Upper lobe of left lung (tissue), 4 donors: ENCODE measurements at regions not wholly inside any gene's neighbourhood (a gene's known extent, or its start where the extent isn't known, plus 50 kb on each side); places are given as distances from the start of the nearest gene placed in this dataset.
"Not testable (repeated sequence)": the region's sequence is repeated elsewhere in the genome, so short reads cannot be mapped to it uniquely, and the experiment has no call there.

ENCODE experiments used
- POLR2A ChIP-seq, 4 donors: fragments of 450-650 bp; IDR thresholded peaks; one replicate each; pipeline ENCODE4 v1.5.1; 2016 to 2017; ENCODE audit warnings: antibody characterized with exemption in 4 of 4, mild to moderate bottlenecking in 2 of 4
- POLR2AphosphoS5 ChIP-seq, 2 donors: sonication (generic); formaldehyde crosslinking; IDR thresholded peaks; one replicate each; pipeline ENCODE4 v1.5.1; 2017; ENCODE audit warnings: antibody characterized with exemption in 2 of 2

DNA sequence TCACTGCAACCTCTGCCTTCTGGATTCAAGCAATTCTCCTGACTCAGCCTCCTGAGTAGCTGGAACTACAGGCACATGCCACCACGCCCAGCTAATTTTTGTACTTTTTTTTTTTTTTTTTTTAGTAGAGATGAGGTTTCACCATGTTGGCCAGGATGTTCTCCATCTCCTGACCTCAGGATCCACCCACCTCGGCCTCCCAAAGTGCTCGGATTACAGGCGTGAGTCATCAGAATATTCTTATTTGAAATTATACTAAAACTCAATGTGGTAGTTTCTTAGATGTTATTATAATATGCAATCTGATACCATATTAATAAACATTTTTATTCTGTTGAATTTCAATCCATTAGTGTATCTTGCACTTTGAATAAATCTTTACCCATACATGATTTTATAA, 322.2 kb downstream of the FLRT2 start:
- not testable (repeated sequence) for TF ChIP-seq POLR2AphosphoS5, POLR2A (IDR thresholded peaks at IDR 0.05)
